RWPE1 (cell line): ENCODE measurements at regions not wholly inside any gene's neighbourhood (a gene's known extent, or its start where the extent isn't known, plus 50 kb on each side); places are given as distances from the start of the nearest gene placed in this dataset.

Experiments
- CTCF ChIA-PET: fragments of 350-600 bp; sonication (Branson Sonifier 250); formaldehyde crosslinking; extraction: SDS; loops from one replicate; lab custom pipeline; 2021; lab: Yijun Ruan, JAX
- POLR2A ChIA-PET: fragments of 400-600 bp; formaldehyde crosslinking; extraction: SDS; loops from one replicate; lab custom pipeline; 2020; ENCODE audit warnings: antibody characterized with exemption; ENCODE audit not compliant: low non-redundant PET; lab: Yijun Ruan, JAX
- DNase-seq: peaks from one replicate; pipeline ENCODE4 v3.0.0; 2012; ENCODE audit warnings: low spot score
- H3K27ac ChIP-seq: fragments of 450-650 bp; 2 replicates; pipeline ENCODE4 v1.5.1; 2017
- CTCF ChIP-seq: fragments of 450-650 bp; conservative IDR thresholded peaks from 2 replicates; pipeline ENCODE4 v1.5.1; 2017; ENCODE audit warnings: low read depth, mild to moderate bottlenecking

GRCh38 chr19:46954993-46955812 lies 64.4 kb upstream of the NPAS1 start:
- DNase-seq = no peak
- ChIA-PET CTCF (no interaction called here), POLR2A (no interaction called here)
- no peak overlapping the region for H3K27ac ChIP-seq
- TF ChIP-seq CTCF = no peak

- no peak overlapping the region for H3K27ac ChIP-seq
- no peak for DNase-seq
- no peak for TF ChIP-seq CTCF
- POLR2A ChIA-PET = no interaction called here
- CTCF ChIA-PET = no interaction called here
Observed at GRCh38 chr19:46955813-46956371, 63.7 kb upstream of the NPAS1 start.

- H3K27ac ChIP-seq = peak overlapping the region; percentile 50
- TF ChIP-seq CTCF = no peak
- ChIA-PET POLR2A (no interaction called here), CTCF (no interaction called here)
- no peak for DNase-seq
Observed at GRCh38 chr19:46958532-46958931, 61.1 kb upstream of the NPAS1 start.

- TF ChIP-seq CTCF = no peak
- H3K27ac ChIP-seq = no peak overlapping the region
- no peak for DNase-seq
- CTCF ChIA-PET = no interaction called here
- POLR2A ChIA-PET = no interaction called here
Observed at GRCh38 chr19:46959894-46960556, 59.6 kb upstream of the NPAS1 start.

GRCh38 chr19:46962030-46962570 lies 57.5 kb upstream of the NPAS1 start:
- ChIA-PET POLR2A (no interaction called here), CTCF (interaction anchor here (0.6 kb wide), 1 partner anchor 276 kb away, joined by 4 read pairs; no protein-coding TSS in a partner anchor)
- DNase-seq = no peak
- no peak for TF ChIP-seq CTCF
- peak overlapping the region; percentile 14; the same call in 1 of the 2 replicates for H3K27ac ChIP-seq

GRCh38 chr19:46963093-46963734 lies 56.4 kb upstream of the NPAS1 start:
- CTCF ChIA-PET = no interaction called here
- no peak for DNase-seq
- no peak for TF ChIP-seq CTCF
- POLR2A ChIA-PET = no interaction called here
- 0 out of 2 replicates have a peak overlapping the region, but pooled peaks have one; percentile 14 for H3K27ac ChIP-seq
